ENCODE measurements at regions not wholly inside any gene's neighbourhood (a gene's known extent, or its start where the extent isn't known, plus 50 kb on each side); places are given as distances from the start of the nearest gene placed in this dataset.

- TF ChIP-seq CTCF (IDR thresholded peaks at IDR 0.05; ENCODE audit: extremely low read depth in 1 of 2, insufficient read depth in 1 of 2, low read depth in 1 of 2, low read length in 2 of 2): no peak
- TF ChIP-seq POLR2A (IDR thresholded peaks at IDR 0.05; ENCODE audit: low read depth, low read length): no peak
- TF ChIP-seq POLR2AphosphoS5 (IDR thresholded peaks at IDR 0.05; ENCODE audit: insufficient read depth, low read depth, low read length): no peak
- TF ChIP-seq MAX (IDR thresholded peaks at IDR 0.05; ENCODE audit: insufficient read depth, insufficient read length): no peak
- TF ChIP-seq EZH2 (IDR thresholded peaks at IDR 0.05; ENCODE audit: borderline replicate concordance, low read depth, low read length, severe bottlenecking): no peak
- TF ChIP-seq GATA2 (IDR thresholded peaks at IDR 0.05; ENCODE audit: insufficient read depth, insufficient read length, low read depth, low read length): no peak
- no peak for TF ChIP-seq JUN (IDR thresholded peaks at IDR 0.05; ENCODE audit: borderline replicate concordance, insufficient read depth, insufficient read length, low read depth)
- TF ChIP-seq FOS (IDR thresholded peaks at IDR 0.05; ENCODE audit: borderline replicate concordance, insufficient read depth, low read length): no peak
Measured at GRCh38 chr19:28171983-28172382, 1041.0 kb downstream of the UQCRFS1 start.

Data from endothelial cell of umbilical vein (primary cell).